ENCODE measurements at regions not wholly inside any gene's neighbourhood (a gene's known extent, or its start where the extent isn't known, plus 50 kb on each side); places are given as distances from the start of the nearest gene placed in this dataset.

GRCh38 chr2:44098891-44099290, 69.8 kb upstream of the PPM1B start:
- no peak for TF ChIP-seq CTCF (IDR thresholded peaks at IDR 0.05; ENCODE audit: extremely low read depth in 1 of 2, insufficient read depth in 1 of 2, low read depth in 1 of 2, low read length in 2 of 2)
- no peak for TF ChIP-seq EZH2 (IDR thresholded peaks at IDR 0.05; ENCODE audit: borderline replicate concordance, low read depth, low read length, severe bottlenecking)
